ENCODE measurements at regions not wholly inside any gene's neighbourhood (a gene's known extent, or its start where the extent isn't known, plus 50 kb on each side); places are given as distances from the start of the nearest gene placed in this dataset.

- H3K4me1 Mint-ChIP-seq = no peaks in the 10 kb centered on the region
- no peaks in the 10 kb centered on the region for H3K27me3 Mint-ChIP-seq
- H3K27ac Mint-ChIP-seq = no peak overlapping the region
- H3K9me3 ChIP-seq (ENCODE audit: control insufficient read depth, low read length, poor library complexity, severe bottlenecking) = no peaks in the 10 kb centered on the region
- H3K36me3 Mint-ChIP-seq (ENCODE audit: low read depth) = no peaks in the 10 kb centered on the region
- DNase-seq = no peak
- no peak overlapping the region for H3K4me3 Mint-ChIP-seq
- ATAC-seq = no peak
Measured at GRCh38 chr5:2996248-2996647, 244.8 kb upstream of the IRX2 start.

GRCh38 chr5:2995667-2996066 is 244.2 kb upstream of the IRX2 start:
- Mint-ChIP-seq H3K4me1 (no peaks in the 10 kb centered on the region), H3K27ac (no peak overlapping the region), H3K27me3 (no peaks in the 10 kb centered on the region), H3K36me3 (ENCODE audit: low read depth) (no peaks in the 10 kb centered on the region), H3K4me3 (no peak overlapping the region)
- no peaks in the 10 kb centered on the region for H3K9me3 ChIP-seq (ENCODE audit: control insufficient read depth, low read length, poor library complexity, severe bottlenecking)
- no peak for DNase-seq
- ATAC-seq = no peak

GRCh38 chr5:2995035-2995434 is 243.6 kb upstream of the IRX2 start:
- no peak for ATAC-seq
- Mint-ChIP-seq H3K27ac (no peak overlapping the region), H3K4me3 (no peak overlapping the region), H3K27me3 (no peaks in the 10 kb centered on the region), H3K36me3 (ENCODE audit: low read depth) (no peaks in the 10 kb centered on the region), H3K4me1 (no peaks in the 10 kb centered on the region)
- no peak for DNase-seq
- no peaks in the 10 kb centered on the region for H3K9me3 ChIP-seq (ENCODE audit: control insufficient read depth, low read length, poor library complexity, severe bottlenecking)

GRCh38 chr5:2993771-2994170 is 242.3 kb upstream of the IRX2 start:
- Mint-ChIP-seq H3K4me1 (no peaks in the 10 kb centered on the region), H3K36me3 (ENCODE audit: low read depth) (no peaks in the 10 kb centered on the region), H3K27ac (no peak overlapping the region), H3K27me3 (no peaks in the 10 kb centered on the region), H3K4me3 (no peak overlapping the region)
- ATAC-seq (no peak), DNase-seq (no peak)
- H3K9me3 ChIP-seq (ENCODE audit: control insufficient read depth, low read length, poor library complexity, severe bottlenecking) = no peaks in the 10 kb centered on the region

- no peaks in the 10 kb centered on the region for H3K9me3 ChIP-seq (ENCODE audit: control insufficient read depth, low read length, poor library complexity, severe bottlenecking)
- Mint-ChIP-seq H3K4me1 (no peaks in the 10 kb centered on the region), H3K36me3 (ENCODE audit: low read depth) (no peaks in the 10 kb centered on the region), H3K27me3 (no peaks in the 10 kb centered on the region), H3K4me3 (no peak overlapping the region), H3K27ac (no peak overlapping the region)
- ATAC-seq = no peak
- DNase-seq = no peak
Measured at GRCh38 chr5:2993301-2993700, 241.8 kb upstream of the IRX2 start.

GRCh38 chr5:2992806-2993205 is 241.3 kb upstream of the IRX2 start:
- Mint-ChIP-seq H3K27me3 (no peaks in the 10 kb centered on the region), H3K36me3 (ENCODE audit: low read depth) (no peaks in the 10 kb centered on the region), H3K4me3 (no peak overlapping the region), H3K4me1 (no peaks in the 10 kb centered on the region), H3K27ac (no peak overlapping the region)
- ATAC-seq (no peak), DNase-seq (no peak)
- no peaks in the 10 kb centered on the region for H3K9me3 ChIP-seq (ENCODE audit: control insufficient read depth, low read length, poor library complexity, severe bottlenecking)

- no peak for DNase-seq
- H3K9me3 ChIP-seq (ENCODE audit: control insufficient read depth, low read length, poor library complexity, severe bottlenecking) = no peaks in the 10 kb centered on the region
- no peak for ATAC-seq
- Mint-ChIP-seq H3K36me3 (ENCODE audit: low read depth) (no peaks in the 10 kb centered on the region), H3K27me3 (no peaks in the 10 kb centered on the region), H3K4me3 (no peak overlapping the region), H3K4me1 (no peaks in the 10 kb centered on the region), H3K27ac (no peak overlapping the region)
Measured at GRCh38 chr5:2991884-2992283, 240.4 kb upstream of the IRX2 start.

GRCh38 chr5:2989517-2989916 is 238.0 kb upstream of the IRX2 start:
- no peaks in the 10 kb centered on the region for H3K4me1 Mint-ChIP-seq
- H3K36me3 Mint-ChIP-seq (ENCODE audit: low read depth) = no peaks in the 10 kb centered on the region
- no peak for ATAC-seq
- no peak for DNase-seq
- H3K27ac Mint-ChIP-seq = no peak overlapping the region
- no peak overlapping the region for H3K4me3 Mint-ChIP-seq
- no peaks in the 10 kb centered on the region for H3K27me3 Mint-ChIP-seq
- no peaks in the 10 kb centered on the region for H3K9me3 ChIP-seq (ENCODE audit: control insufficient read depth, low read length, poor library complexity, severe bottlenecking)

- Mint-ChIP-seq H3K27ac (no peak overlapping the region), H3K27me3 (no peaks in the 10 kb centered on the region)
- no peak for DNase-seq
Measured at GRCh38 chr5:2986301-2986700, 234.8 kb upstream of the IRX2 start.

GRCh38 chr5:2985718-2986117 is 234.2 kb upstream of the IRX2 start:
- H3K36me3 Mint-ChIP-seq (ENCODE audit: low read depth) = no peaks in the 10 kb centered on the region
- no peak overlapping the region for H3K27ac Mint-ChIP-seq
- no peaks in the 10 kb centered on the region for H3K4me1 Mint-ChIP-seq
- DNase-seq (no peak), ATAC-seq (no peak)
- H3K4me3 Mint-ChIP-seq = no peak overlapping the region
- H3K27me3 Mint-ChIP-seq = no peaks in the 10 kb centered on the region
- no peaks in the 10 kb centered on the region for H3K9me3 ChIP-seq (ENCODE audit: control insufficient read depth, low read length, poor library complexity, severe bottlenecking)

More at GRCh38 chr5:2986301-2986700, 234.8 kb upstream of the IRX2 start:
- no peaks in the 10 kb centered on the region for H3K9me3 ChIP-seq (ENCODE audit: control insufficient read depth, low read length, poor library complexity, severe bottlenecking)
- no peaks in the 10 kb centered on the region for H3K36me3 Mint-ChIP-seq (ENCODE audit: low read depth)
- no peak overlapping the region for H3K4me3 Mint-ChIP-seq
- ATAC-seq = no peak
- H3K4me1 Mint-ChIP-seq = no peaks in the 10 kb centered on the region

- Mint-ChIP-seq H3K27ac (no peak overlapping the region), H3K4me3 (no peak overlapping the region), H3K36me3 (ENCODE audit: low read depth) (no peaks in the 10 kb centered on the region), H3K27me3 (no peaks in the 10 kb centered on the region), H3K4me1 (no peaks in the 10 kb centered on the region)
- no peak for ATAC-seq
- no peak for DNase-seq
- no peaks in the 10 kb centered on the region for H3K9me3 ChIP-seq (ENCODE audit: control insufficient read depth, low read length, poor library complexity, severe bottlenecking)
Measured at GRCh38 chr5:2983583-2984300, 232.3 kb upstream of the IRX2 start.

GRCh38 chr5:2981652-2982051 is 230.2 kb upstream of the IRX2 start:
- H3K27ac Mint-ChIP-seq = no peak overlapping the region
- DNase-seq (no peak), ATAC-seq (no peak)
- no peak overlapping the region for H3K4me3 Mint-ChIP-seq
- H3K9me3 ChIP-seq (ENCODE audit: control insufficient read depth, low read length, poor library complexity, severe bottlenecking) = no peaks in the 10 kb centered on the region
- no peaks in the 10 kb centered on the region for H3K36me3 Mint-ChIP-seq (ENCODE audit: low read depth)
- no peaks in the 10 kb centered on the region for H3K4me1 Mint-ChIP-seq
- no peaks in the 10 kb centered on the region for H3K27me3 Mint-ChIP-seq

- DNase-seq = no peak
- no peaks in the 10 kb centered on the region for H3K36me3 Mint-ChIP-seq (ENCODE audit: low read depth)
- ATAC-seq = no peak
- H3K4me1 Mint-ChIP-seq = no peaks in the 10 kb centered on the region
- H3K27me3 Mint-ChIP-seq = no peaks in the 10 kb centered on the region
- no peaks in the 10 kb centered on the region for H3K9me3 ChIP-seq (ENCODE audit: control insufficient read depth, low read length, poor library complexity, severe bottlenecking)
- no peak overlapping the region for H3K4me3 Mint-ChIP-seq
- no peak overlapping the region for H3K27ac Mint-ChIP-seq
Measured at GRCh38 chr5:2981035-2981434, 229.6 kb upstream of the IRX2 start.

- no peaks in the 10 kb centered on the region for H3K27me3 Mint-ChIP-seq
- DNase-seq (no peak), ATAC-seq (no peak)
- no peaks in the 10 kb centered on the region for H3K36me3 Mint-ChIP-seq (ENCODE audit: low read depth)
- no peak overlapping the region for H3K4me3 Mint-ChIP-seq
- H3K27ac Mint-ChIP-seq = no peak overlapping the region
- H3K9me3 ChIP-seq (ENCODE audit: control insufficient read depth, low read length, poor library complexity, severe bottlenecking) = no peaks in the 10 kb centered on the region
- no peaks in the 10 kb centered on the region for H3K4me1 Mint-ChIP-seq
Measured at GRCh38 chr5:2960294-2960693, 208.8 kb upstream of the IRX2 start.
